NCI-H2227 treated with DMSO at 0.1 percent for 48 hours (cell line): ENCODE measurements at regions not wholly inside any gene's neighbourhood (a gene's known extent, or its start where the extent isn't known, plus 50 kb on each side); places are given as distances from the start of the nearest gene placed in this dataset.
A peak's percentile ranks its signal among the peaks of the same experiment; 100 is the strongest.

Source experiments
- DNase-seq: peaks from one replicate; lab custom pipeline; 2025; lab: John Stamatoyannopoulos, UW

DNA sequence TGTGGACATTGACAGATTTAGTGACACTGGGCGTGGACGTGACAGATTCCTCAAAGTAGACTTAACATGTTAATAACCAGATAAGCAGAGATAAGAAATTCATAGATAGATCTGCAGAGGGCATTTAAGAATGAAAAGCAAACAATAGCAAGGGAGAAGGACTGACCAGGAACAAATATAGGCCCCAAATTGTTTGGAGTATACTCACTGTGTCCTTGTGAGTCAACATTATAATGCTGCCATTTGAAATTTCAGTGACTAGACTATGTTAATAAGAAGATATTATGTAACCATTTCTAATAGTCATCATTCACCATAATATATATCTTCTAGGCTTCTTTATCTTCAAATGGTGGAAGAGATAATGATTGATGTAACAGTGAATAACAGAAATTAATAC, 78.1 kb upstream of the SLC38A11 start:
- no peak for DNase-seq

GRCh38 chr2:165032559-165032958, 77.2 kb upstream of the SLC38A11 start:
- DNase-seq, result no peak

GRCh38 chr2:165024199-165024598, 68.9 kb upstream of the SLC38A11 start:
- DNase-seq, result no peak

DNA sequence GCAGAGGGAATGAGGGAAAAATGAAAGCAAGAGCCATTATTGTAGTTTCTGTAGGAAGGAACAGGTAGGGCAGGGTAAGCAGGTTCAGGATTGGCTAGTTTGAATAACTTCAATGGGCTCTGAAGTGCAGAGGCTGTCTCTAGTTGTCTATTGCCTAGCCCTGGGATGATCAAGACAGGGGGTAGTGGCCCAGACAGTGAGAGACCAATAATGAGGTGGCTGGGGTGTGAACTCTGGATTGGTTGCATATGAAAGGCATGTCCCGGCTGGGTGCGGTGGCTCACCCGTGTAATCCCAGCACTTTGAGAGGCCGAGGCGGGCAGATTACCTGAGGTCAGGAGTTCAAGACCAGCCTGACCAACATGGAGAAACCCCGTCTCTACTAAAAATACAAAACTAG, 67.5 kb upstream of the SLC38A11 start:
- no peak for DNase-seq

- peak; percentile 87 for DNase-seq
Measured at GRCh38 chr2:165017966-165018596, 62.8 kb upstream of the SLC38A11 start.

GRCh38 chr2:165016772-165017411, 61.6 kb upstream of the SLC38A11 start:
- DNase-seq, result peak; percentile 90

DNA sequence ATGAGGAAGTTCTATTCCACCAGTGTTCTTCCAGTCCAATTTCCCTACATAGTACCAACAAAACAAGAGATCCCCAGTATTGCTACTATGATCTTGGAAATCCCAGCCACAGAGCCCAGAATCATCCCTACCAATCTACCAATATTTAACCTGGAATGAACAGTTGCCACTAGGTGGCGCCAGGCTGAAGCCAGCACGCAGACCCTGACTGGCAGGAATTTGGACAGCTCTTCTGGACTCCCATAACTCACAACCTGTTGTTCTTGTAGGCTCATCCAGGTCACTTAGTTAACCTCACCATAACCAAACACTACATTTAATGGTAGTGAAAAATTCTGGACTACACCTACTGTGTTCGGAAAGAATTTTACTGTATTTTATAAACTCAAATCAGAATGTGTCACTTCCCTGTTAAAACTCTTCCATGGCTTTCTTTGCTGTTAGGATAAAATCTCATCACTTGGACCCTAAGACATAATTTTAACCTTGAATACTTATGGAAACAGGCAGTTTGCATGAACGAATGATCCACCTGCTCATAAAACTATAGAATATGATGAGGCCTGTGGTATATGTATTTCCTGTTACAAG, 59.8 kb upstream of the SLC38A11 start:
- peak; percentile 85 for DNase-seq

DNA sequence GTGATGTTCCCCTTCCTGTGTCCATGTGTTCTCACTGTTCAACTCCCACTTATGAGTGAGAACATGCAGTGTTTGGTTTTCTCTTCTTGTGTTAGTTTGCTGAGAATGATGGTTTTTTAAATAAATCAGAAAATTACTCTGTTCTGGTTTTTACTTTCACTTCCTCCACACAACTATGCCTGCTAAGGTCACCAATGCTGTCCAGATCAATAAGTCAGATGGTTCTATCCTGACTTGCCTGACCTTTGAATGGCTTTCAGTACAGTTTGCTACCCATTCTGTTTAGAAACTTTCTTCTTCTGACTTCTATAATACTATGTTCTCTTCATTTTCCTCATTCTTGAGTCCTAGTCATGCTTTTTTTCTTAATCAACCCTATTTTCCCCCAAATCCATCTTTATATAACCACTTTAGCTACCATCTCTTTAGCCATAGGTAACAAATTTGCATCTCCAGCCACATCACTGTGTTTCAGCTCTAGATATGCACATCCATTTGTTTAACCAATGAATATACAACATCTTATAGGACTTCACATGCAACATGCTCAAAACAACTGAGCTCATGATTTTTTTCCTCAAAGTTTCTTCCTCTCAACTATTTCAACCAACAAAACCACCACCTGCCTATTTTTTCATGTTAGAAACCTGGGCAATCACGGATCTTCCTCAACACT, 58.8 kb upstream of the SLC38A11 start:
- no peak for DNase-seq

GRCh38 chr2:165011199-165011598, 55.9 kb upstream of the SLC38A11 start:
- no peak for DNase-seq

- DNase-seq, result no peak
Measured at GRCh38 chr2:165010556-165010955, 55.2 kb upstream of the SLC38A11 start.

GRCh38 chr2:165009466-165009865, 54.1 kb upstream of the SLC38A11 start:
- DNase-seq, result no peak

GRCh38 chr2:165008730-165009315, 53.5 kb upstream of the SLC38A11 start:
- DNase-seq, result no peak

DNA sequence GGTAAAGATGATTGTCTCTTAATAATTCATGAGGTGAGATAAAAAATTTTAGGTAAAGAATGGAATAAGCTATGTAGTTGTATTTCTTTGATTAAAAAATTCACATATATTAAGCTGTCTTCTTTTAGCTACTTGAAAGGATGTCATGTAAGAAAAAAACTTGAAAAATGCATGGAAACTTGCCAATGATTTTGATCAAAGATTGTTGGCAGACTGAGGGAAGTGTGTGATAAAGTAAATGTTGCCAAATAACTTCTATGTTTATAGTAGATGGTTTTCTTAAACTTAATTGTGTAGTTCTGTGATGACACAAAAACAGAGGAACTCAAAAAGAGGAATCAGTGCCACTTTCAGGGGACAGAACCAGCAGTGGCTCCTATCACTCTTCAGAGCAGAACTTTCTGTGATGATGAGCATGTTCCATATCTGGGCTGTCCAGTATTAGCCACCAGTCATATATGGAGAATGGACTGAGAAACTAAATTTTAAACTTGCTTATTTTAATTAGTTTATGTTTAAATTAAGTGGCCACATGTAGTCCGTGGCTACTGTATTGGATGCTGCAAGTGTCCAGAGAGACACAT, 51.9 kb upstream of the SLC38A11 start:
- no peak for DNase-seq
